Naive thymus-derived CD8-positive, alpha-beta T cell (primary cell): ENCODE measurements at regions not wholly inside any gene's neighbourhood (a gene's known extent, or its start where the extent isn't known, plus 50 kb on each side); places are given as distances from the start of the nearest gene placed in this dataset.

Experiments
- ATAC-seq, 2 donors: fragments of 150-1000 bp; cut with Tn5 transposase in 1 of 2; sonication (Bioruptor Pico), chemical (Tn5 transposase) in 1 of 2; 1 replicate in 1 of 2; 2 replicates in 1 of 2; pipeline ENCODE4 v1.10.0; 2021; ENCODE audit warnings: mild to moderate bottlenecking in 2 of 2, moderate library complexity in 2 of 2
- POLR2A ChIA-PET: fragments of 350-600 bp; sonication (Branson Sonifier 250); formaldehyde crosslinking; loops from one replicate; lab custom pipeline; 2021; ENCODE audit warnings: antibody characterized with exemption; lab: Charles Lee
- DNase-seq, 10 donors: peaks; one replicate each; pipeline versions ENCODE4 v3.0.0 to v3.0.0-alpha.2; 2020 to 2022
- H3K27ac Mint-ChIP-seq, 10 donors: one replicate each; pipeline ENCODE4 v1.8.0; 2020 to 2022; ENCODE audit warnings: mild to moderate bottlenecking in 10 of 10, mixed read lengths in 10 of 10, moderate library complexity in 4 of 10, inconsistent platforms in 1 of 10
- H3K27me3 Mint-ChIP-seq, 5 donors: one replicate each; pipeline ENCODE4 v1.8.0; 2021 to 2022; ENCODE audit warnings: mixed read lengths in 5 of 5
- H3K36me3 Mint-ChIP-seq, 3 donors: one replicate each; pipeline ENCODE4 v1.8.0; 2020 to 2022; ENCODE audit warnings: mixed read lengths in 3 of 3, mild to moderate bottlenecking in 2 of 3, inconsistent platforms in 1 of 3
- H3K4me1 Mint-ChIP-seq, 4 donors: one replicate each; pipeline ENCODE4 v1.8.0; 2021 to 2022; ENCODE audit warnings: mixed read lengths in 4 of 4
- H3K4me3 Mint-ChIP-seq, 10 donors: one replicate each; pipeline ENCODE4 v1.8.0; 2020 to 2022; ENCODE audit warnings: mild to moderate bottlenecking in 10 of 10, mixed read lengths in 10 of 10, moderate library complexity in 6 of 10, inconsistent platforms in 1 of 10
- H3K9me3 Mint-ChIP-seq, 9 donors: one replicate each; pipeline ENCODE4 v1.8.0; 2020 to 2022; ENCODE audit warnings: mixed read lengths in 9 of 9, mild to moderate bottlenecking in 3 of 9, inconsistent platforms in 1 of 9, moderate library complexity in 1 of 9

- ATAC-seq: no peak
- Mint-ChIP-seq H3K9me3 (peaks cover 0 to 9% (median 0%) of the 10 kb centered on the region in 9 donors), H3K27ac (no peak overlapping the region), H3K4me3 (no peak overlapping the region), H3K4me1 (no peaks in the 10 kb centered on the region), H3K36me3 (no peaks in the 10 kb centered on the region), H3K27me3 (peaks cover 0 to 19% (median 10%) of the 10 kb centered on the region in 5 donors)
- POLR2A ChIA-PET: no interaction called here
- DNase-seq: no peak
Measured at GRCh38 chr6:82739303-82739702, 326.3 kb downstream of the UBE3D start.

GRCh38 chr6:82740072-82740471, 325.6 kb downstream of the UBE3D start:
- no peak overlapping the region for H3K27ac Mint-ChIP-seq
- H3K4me1 Mint-ChIP-seq: no peaks in the 10 kb centered on the region
- no peaks in the 10 kb centered on the region for H3K36me3 Mint-ChIP-seq
- H3K4me3 Mint-ChIP-seq: no peak overlapping the region
- ATAC-seq: no peak
- POLR2A ChIA-PET: no interaction called here
- H3K9me3 Mint-ChIP-seq: peaks cover 0 to 9% (median 0%) of the 10 kb centered on the region in 9 donors
- peaks cover 0 to 16% (median 10%) of the 10 kb centered on the region in 5 donors for H3K27me3 Mint-ChIP-seq
- no peak for DNase-seq

GRCh38 chr6:82741325-82741995, 324.2 kb downstream of the UBE3D start:
- H3K27ac Mint-ChIP-seq: no peak overlapping the region
- peaks cover 0 to 9% (median 0%) of the 10 kb centered on the region in 9 donors for H3K9me3 Mint-ChIP-seq
- DNase-seq (no peak), ATAC-seq (no peak)
- POLR2A ChIA-PET: no interaction called here
- no peaks in the 10 kb centered on the region for H3K36me3 Mint-ChIP-seq
- no peak overlapping the region for H3K4me3 Mint-ChIP-seq
- peaks cover 0 to 10% (median 8%) of the 10 kb centered on the region in 5 donors for H3K27me3 Mint-ChIP-seq
- no peaks in the 10 kb centered on the region for H3K4me1 Mint-ChIP-seq

GRCh38 chr6:82741996-82742385, 323.6 kb downstream of the UBE3D start:
- no peak for DNase-seq
- no peak overlapping the region for H3K4me3 Mint-ChIP-seq
- no peak overlapping the region for H3K27ac Mint-ChIP-seq
- no peaks in the 10 kb centered on the region for H3K36me3 Mint-ChIP-seq
- ATAC-seq: no peak
- peaks cover 0 to 9% (median 0%) of the 10 kb centered on the region in 9 donors for H3K9me3 Mint-ChIP-seq
- H3K4me1 Mint-ChIP-seq: no peaks in the 10 kb centered on the region
- POLR2A ChIA-PET: no interaction called here
- peaks cover 0 to 9% (median 8%) of the 10 kb centered on the region in 5 donors for H3K27me3 Mint-ChIP-seq

DNA sequence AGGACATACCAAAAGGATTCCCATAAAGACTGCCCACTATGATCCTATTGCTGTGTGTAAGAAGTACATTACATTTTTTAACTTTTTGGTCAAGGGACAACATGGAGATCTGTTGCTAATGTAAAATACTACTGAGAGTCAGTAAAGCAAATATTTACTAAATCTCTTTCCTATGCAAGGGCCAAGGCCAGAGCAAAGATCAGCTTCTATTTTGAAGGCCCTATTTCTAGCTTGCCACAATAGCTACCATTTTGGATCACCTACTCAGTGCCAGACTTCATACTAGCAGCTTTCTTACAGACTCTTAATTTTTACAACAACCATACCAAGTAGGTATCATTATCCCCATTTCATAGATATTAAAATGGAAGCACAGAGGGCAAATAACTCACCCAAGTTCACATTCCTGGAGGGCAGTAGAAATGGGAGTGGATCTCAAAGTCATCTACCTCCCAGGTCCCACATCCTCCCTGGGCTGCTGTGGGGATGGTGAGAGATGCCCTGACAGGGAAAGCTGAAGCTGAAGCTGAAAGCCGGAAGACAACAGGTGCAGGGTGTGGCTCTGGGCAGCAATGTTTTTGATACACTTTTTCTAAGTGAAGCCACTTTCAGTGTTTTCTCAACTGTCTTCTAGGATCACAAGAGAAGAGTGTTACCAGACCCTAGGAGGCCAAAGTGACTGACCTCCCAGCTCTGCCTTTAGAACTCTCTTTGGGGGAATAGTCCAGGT, 321.2 kb downstream of the UBE3D start:
- ATAC-seq (no peak), DNase-seq (no peak)
- Mint-ChIP-seq H3K4me3 (no peak overlapping the region), H3K27me3 (peaks cover 1 to 9% (median 8%) of the 10 kb centered on the region in 5 donors), H3K4me1 (no peaks in the 10 kb centered on the region), H3K27ac (no peak overlapping the region), H3K9me3 (peaks cover 0 to 9% (median 0%) of the 10 kb centered on the region in 9 donors), H3K36me3 (no peaks in the 10 kb centered on the region)
- POLR2A ChIA-PET: no interaction called here

DNA sequence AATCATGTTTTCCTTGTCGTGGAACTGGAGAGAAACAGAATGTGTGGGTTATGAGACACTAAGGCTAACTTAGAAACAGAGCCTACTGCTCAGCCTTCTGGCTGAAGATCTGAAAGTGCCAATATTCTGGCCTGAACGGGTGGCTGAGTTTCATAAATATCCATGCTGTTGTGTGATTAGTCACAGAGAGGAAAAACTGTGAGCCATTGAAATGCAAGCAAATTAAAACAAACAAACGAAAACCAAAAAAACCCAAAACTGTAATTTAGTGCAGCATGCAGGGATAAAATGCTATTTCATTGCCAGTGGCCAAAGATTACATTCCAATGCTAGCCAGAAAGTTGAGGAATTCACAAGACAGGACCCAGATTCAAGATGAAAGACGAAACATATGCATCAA, 315.1 kb downstream of the UBE3D start:
- Mint-ChIP-seq H3K4me3 (no peak overlapping the region), H3K27ac (no peak overlapping the region), H3K36me3 (no peaks in the 10 kb centered on the region), H3K4me1 (no peaks in the 10 kb centered on the region), H3K9me3 (peaks cover 0 to 9% (median 3%) of the 10 kb centered on the region in 9 donors), H3K27me3 (peaks cover 0 to 9% (median 4%) of the 10 kb centered on the region in 5 donors)
- POLR2A ChIA-PET: no interaction called here
- ATAC-seq (no peak), DNase-seq (no peak)

DNA sequence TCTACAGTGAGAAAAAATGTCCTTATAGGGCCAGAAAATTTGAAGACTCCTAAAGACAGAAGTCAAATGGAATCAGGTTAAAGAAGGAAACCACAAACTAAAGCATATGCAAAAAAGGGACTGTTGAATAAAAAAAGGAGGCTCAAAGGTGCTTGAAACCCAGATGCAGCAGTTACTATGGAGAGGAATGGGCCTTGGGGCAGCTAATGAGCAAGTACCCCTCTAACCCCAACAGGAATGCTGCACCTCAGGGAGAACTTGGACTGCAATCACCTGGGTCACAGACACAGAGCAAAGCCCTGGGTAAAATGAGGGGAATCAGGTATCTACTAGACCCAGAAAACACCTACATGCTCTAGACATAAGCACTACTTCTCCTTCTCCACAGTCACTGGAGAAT, 313.9 kb downstream of the UBE3D start:
- Mint-ChIP-seq H3K9me3 (peaks cover 0 to 9% (median 3%) of the 10 kb centered on the region in 9 donors), H3K4me1 (no peaks in the 10 kb centered on the region), H3K27me3 (peaks cover 0 to 4% (median 2%) of the 10 kb centered on the region in 5 donors), H3K4me3 (no peak overlapping the region), H3K27ac (no peak overlapping the region), H3K36me3 (no peaks in the 10 kb centered on the region)
- POLR2A ChIA-PET: no interaction called here
- ATAC-seq (no peak), DNase-seq (no peak)

DNA sequence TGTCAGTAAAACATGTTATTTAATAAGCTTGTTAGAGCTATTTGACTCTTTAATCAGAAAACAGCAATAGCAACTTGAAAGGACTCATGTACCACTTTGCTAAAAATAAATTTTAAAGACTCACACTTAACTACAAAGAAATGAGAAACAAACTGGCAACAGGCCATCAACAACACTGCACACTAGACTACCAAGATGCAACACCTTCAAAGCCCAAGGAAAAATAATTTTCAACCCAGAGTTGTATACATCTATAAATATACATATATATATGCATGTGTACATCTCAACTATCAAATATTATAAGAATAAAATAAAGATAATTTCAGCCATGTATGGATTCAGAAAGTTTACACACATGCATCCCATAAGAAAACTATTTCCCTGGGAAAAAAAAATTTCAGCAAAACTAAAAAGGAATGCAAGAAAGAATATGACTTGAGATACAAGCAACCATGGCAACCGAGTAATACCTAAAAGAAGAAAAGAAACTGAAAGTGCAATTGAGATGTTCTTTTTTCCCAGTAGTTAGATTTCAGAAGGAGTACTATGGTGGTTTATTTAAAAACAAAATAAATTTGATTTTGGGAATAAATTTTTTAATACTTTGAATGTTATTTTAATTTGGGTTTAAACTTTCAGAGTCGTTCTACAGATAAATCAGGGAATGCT, 303.8 kb downstream of the UBE3D start:
- Mint-ChIP-seq H3K27me3 (peaks cover 0 to 11% (median 0%) of the 10 kb centered on the region in 5 donors), H3K9me3 (peaks cover 0 to 14% (median 4%) of the 10 kb centered on the region in 9 donors), H3K4me3 (no peak overlapping the region), H3K36me3 (peaks cover 0 to 8% (median 0%) of the 10 kb centered on the region in 3 donors), H3K27ac (no peak overlapping the region), H3K4me1 (peaks cover 0 to 1% (median 0%) of the 10 kb centered on the region in 4 donors)
- POLR2A ChIA-PET: no interaction called here
- DNase-seq: no peak
- ATAC-seq: no peak

- Mint-ChIP-seq H3K27ac (no peak overlapping the region), H3K27me3 (peaks cover 0 to 6% (median 0%) of the 10 kb centered on the region in 5 donors), H3K9me3 (no peaks in the 10 kb centered on the region), H3K4me3 (no peak overlapping the region), H3K4me1 (no peaks in the 10 kb centered on the region), H3K36me3 (no peaks in the 10 kb centered on the region)
- POLR2A ChIA-PET: no interaction called here
- no peak for DNase-seq
- no peak for ATAC-seq
Measured at GRCh38 chr6:82766476-82766875, 299.2 kb downstream of the UBE3D start.

DNA sequence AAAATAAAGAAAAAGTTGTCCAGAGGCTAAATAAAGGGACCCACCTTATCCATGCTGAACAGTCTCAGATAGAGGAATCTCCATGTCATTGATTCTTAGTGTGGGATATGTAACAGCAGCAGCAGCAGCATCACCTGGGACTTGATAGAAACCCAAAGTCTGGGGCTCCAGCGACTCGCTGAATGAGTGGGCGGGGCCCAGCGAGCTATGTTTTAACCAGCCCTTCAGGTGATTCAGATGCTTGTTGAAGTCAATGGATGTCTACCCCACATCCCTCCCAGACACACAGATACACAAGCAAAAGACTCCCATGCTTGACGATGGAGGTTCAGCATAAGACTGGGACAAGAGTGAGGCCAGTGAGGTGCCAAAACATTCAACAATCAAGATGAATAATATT, 298.6 kb downstream of the UBE3D start:
- POLR2A ChIA-PET: no interaction called here
- H3K27ac Mint-ChIP-seq: no peak overlapping the region
- DNase-seq (no peak), ATAC-seq (no peak)
- H3K4me3 Mint-ChIP-seq: no peak overlapping the region
- peaks cover 0 to 6% (median 0%) of the 10 kb centered on the region in 5 donors for H3K27me3 Mint-ChIP-seq
- H3K4me1 Mint-ChIP-seq: no peaks in the 10 kb centered on the region
- H3K36me3 Mint-ChIP-seq: no peaks in the 10 kb centered on the region
- H3K9me3 Mint-ChIP-seq: no peaks in the 10 kb centered on the region

- POLR2A ChIA-PET: no interaction called here
- H3K27me3 Mint-ChIP-seq: peaks cover 0 to 6% (median 0%) of the 10 kb centered on the region in 5 donors
Measured at GRCh38 chr6:82767447-82767846, 298.2 kb downstream of the UBE3D start.

DNA sequence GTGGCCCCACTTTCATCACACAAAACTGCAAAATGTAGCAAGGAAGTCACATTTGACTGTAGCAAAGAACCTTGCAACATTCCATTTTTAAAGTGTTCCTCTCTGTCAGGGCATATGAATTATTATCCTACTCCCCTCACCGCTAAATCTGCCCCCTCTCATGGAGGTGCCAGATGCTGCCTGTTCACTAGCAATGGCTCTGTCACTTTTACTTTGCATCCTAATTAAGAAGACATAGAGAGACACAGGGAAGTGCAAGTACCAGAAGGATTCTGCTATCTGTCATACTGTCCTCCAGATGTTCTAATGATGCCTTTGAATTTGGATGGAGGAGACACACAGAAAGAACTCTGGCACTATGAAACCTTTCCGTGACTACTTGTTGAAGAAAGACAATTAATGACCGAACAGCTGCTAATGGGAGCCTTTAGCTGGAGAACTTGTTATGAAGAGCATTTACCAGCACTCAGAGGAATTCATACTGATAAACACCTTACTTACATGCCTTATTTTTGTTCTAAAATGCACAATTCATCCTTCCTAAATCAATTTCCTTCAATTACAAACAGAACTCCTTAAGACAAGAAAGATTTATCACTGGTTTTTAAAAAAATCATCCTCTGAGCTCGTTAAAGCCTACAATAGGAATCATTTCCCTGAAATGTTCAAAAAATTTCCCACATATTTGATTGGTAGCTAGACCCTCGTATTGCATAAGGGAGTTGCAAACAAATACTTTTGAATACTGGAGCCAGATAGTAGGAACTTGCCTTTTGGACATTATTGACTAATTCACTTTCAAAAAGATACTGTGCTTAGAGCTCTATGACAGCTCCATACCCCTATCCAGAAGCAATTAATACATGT, 292.6 kb downstream of the UBE3D start:
- H3K9me3 Mint-ChIP-seq: no peaks in the 10 kb centered on the region
- H3K4me3 Mint-ChIP-seq: no peak overlapping the region
- no peaks in the 10 kb centered on the region for H3K4me1 Mint-ChIP-seq
- H3K36me3 Mint-ChIP-seq: no peaks in the 10 kb centered on the region
- ATAC-seq (no peak), DNase-seq (no peak)
- no peak overlapping the region for H3K27ac Mint-ChIP-seq
- H3K27me3 Mint-ChIP-seq: peaks cover 0 to 8% (median 3%) of the 10 kb centered on the region in 5 donors
- POLR2A ChIA-PET: no interaction called here

More at GRCh38 chr6:82767447-82767846, 298.2 kb downstream of the UBE3D start:
- ATAC-seq (no peak), DNase-seq (no peak)
- Mint-ChIP-seq H3K4me1 (no peaks in the 10 kb centered on the region), H3K9me3 (no peaks in the 10 kb centered on the region), H3K4me3 (no peak overlapping the region), H3K27ac (no peak overlapping the region), H3K36me3 (no peaks in the 10 kb centered on the region)
